Activated T-cell treated with anti-CD3 and anti-CD28 coated beads, Interleukin-2, amount 50 U/mL, for 4 hours (primary cell): ENCODE measurements at regions not wholly inside any gene's neighbourhood (a gene's known extent, or its start where the extent isn't known, plus 50 kb on each side); places are given as distances from the start of the nearest gene placed in this dataset.

ENCODE experiments used
- ATAC-seq, 2 donors: fragments of 200-7000 bp; cut with Tn5 transposase; one replicate each; pipeline ENCODE4 v1.10.0; 2021
- DNase-seq: peaks from one replicate; pipeline ENCODE4 v3.0.0-alpha.2; 2020
- H3K27me3 Mint-ChIP-seq: one replicate; pipeline ENCODE4 v1.8.0; 2021; ENCODE audit warnings: low read depth, mixed read lengths
- H3K36me3 Mint-ChIP-seq: one replicate; pipeline ENCODE4 v1.8.0; 2022; ENCODE audit warnings: mixed read lengths; ENCODE audit not compliant: insufficient read depth
- H3K4me1 Mint-ChIP-seq: one replicate; pipeline ENCODE4 v1.8.0; 2021; ENCODE audit warnings: low read depth, mixed read lengths
- H3K4me3 Mint-ChIP-seq: one replicate; pipeline ENCODE4 v1.8.0; 2021; ENCODE audit warnings: mild to moderate bottlenecking, moderate library complexity, mixed read lengths
- H3K9me3 Mint-ChIP-seq: one replicate; pipeline ENCODE4 v1.8.0; 2021; ENCODE audit warnings: mixed read lengths

DNA sequence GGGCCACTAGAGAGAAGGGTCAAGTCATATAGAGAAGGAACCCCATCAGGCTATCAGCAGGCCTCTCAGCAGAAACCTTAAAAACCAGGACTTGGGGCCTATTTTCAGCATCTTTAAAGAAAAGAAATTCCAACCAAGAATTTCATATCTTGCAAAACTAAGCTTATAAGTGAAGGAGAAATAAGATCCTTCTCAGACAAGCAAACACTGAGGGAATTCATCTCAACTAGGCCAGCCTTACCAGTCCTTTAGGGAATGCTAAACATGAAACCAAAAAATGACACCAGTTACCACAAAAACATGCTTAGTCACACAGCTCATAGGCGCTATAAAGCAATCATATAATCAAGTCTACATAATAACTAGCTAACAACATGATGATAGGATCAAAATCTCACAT is 407.1 kb downstream of the LRRC70 start:
- Mint-ChIP-seq H3K4me3 (no peak overlapping the region), H3K9me3 (peaks cover 29% of the 10 kb centered on the region), H3K27me3 (no peaks in the 10 kb centered on the region), H3K36me3 (no peaks in the 10 kb centered on the region), H3K4me1 (no peaks in the 10 kb centered on the region)
- ATAC-seq = no peak
- no peak for DNase-seq

DNA sequence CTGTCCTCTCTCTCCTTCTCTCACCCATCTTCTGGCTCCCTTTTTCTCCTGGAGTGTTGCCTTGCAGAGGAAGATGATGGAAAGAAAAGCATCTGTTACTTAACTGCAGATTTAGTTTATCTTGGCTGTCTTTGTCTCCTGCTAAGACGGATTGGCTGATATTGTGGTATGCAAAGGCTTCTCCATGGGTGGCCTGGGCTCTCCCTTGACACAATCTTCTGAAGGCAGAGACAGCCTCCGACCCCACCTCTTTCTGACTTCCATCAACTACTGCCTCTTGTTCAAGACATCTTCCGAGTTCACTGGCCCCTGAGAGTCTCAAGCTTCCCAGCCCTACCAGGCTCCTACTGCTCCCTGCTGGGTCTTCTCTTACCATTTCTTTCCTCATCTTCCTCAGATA is 403.7 kb downstream of the LRRC70 start:
- DNase-seq (no peak), ATAC-seq (no peak)
- H3K9me3 Mint-ChIP-seq = peaks cover 26% of the 10 kb centered on the region
- H3K4me3 Mint-ChIP-seq = no peak overlapping the region
- no peaks in the 10 kb centered on the region for H3K4me1 Mint-ChIP-seq
- H3K27me3 Mint-ChIP-seq = no peaks in the 10 kb centered on the region
- H3K36me3 Mint-ChIP-seq = no peaks in the 10 kb centered on the region

DNA sequence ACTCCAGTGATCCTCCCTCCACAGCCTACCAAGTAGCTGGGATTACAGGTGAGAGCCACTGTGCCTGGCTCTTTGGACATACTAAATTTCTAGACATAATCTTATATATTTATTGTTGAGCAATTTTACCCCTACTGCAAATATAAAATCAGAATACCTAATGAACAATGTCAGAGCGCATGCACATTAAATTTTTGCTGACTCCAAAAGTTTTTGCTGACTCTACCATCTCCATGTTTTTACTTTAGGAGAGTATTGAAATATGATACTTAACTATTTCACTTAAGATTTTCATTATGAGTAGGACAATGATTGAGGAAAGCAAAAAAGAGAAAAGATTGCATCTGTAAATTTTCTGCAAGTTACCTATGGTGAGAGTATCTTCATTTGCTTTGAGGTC is 402.3 kb downstream of the LRRC70 start:
- Mint-ChIP-seq H3K9me3 (peaks cover 14% of the 10 kb centered on the region), H3K4me3 (no peak overlapping the region), H3K4me1 (no peaks in the 10 kb centered on the region), H3K27me3 (no peaks in the 10 kb centered on the region), H3K36me3 (no peaks in the 10 kb centered on the region)
- ATAC-seq (no peak), DNase-seq (no peak)

DNA sequence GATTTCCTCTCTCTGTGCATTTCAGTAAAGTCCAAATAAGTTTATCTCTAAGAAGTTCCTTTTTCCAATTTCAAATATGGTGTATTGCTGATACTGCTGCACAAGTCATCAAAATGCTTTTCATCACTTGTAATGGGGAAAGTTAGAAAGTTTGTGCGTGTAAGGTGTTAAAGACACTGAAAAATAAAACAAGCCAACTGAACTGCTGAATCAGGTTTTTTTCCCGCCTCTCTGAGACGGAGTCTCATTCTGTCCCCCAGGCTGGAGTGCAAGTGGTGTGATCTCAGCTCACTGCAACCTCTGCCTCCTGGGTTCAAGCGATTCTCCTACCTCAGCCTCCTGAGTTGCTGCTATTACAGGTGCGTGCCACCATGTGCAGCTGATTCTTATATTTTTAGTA is 400.9 kb downstream of the LRRC70 start:
- DNase-seq = no peak
- H3K27me3 Mint-ChIP-seq = no peaks in the 10 kb centered on the region
- H3K4me3 Mint-ChIP-seq = no peak overlapping the region
- H3K36me3 Mint-ChIP-seq = no peaks in the 10 kb centered on the region
- peaks cover 4% of the 10 kb centered on the region for H3K9me3 Mint-ChIP-seq
- H3K4me1 Mint-ChIP-seq = no peaks in the 10 kb centered on the region
- ATAC-seq = no peak

DNA sequence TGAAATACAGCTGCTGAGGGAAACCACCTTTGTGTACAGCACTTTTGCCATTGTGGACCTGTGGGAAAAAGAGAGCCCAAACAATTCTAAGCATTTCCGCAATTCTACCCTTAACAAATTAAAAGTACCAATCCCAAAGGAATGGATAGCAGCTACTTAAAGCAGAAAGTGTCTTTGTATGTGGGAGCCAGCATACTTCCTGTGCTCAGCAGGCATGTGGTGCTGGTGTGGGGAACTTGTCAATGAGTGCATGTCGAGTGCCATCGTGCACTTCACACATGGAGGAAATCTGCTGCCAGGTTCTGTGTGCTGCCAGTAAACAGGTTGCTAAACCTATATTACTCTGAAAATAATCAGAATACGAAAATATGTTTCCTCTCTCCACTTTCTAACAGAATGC is 399.0 kb downstream of the LRRC70 start:
- DNase-seq (no peak), ATAC-seq (no peak)
- Mint-ChIP-seq H3K4me1 (no peaks in the 10 kb centered on the region), H3K9me3 (peaks cover 4% of the 10 kb centered on the region), H3K4me3 (no peak overlapping the region), H3K36me3 (no peaks in the 10 kb centered on the region), H3K27me3 (no peaks in the 10 kb centered on the region)

DNA sequence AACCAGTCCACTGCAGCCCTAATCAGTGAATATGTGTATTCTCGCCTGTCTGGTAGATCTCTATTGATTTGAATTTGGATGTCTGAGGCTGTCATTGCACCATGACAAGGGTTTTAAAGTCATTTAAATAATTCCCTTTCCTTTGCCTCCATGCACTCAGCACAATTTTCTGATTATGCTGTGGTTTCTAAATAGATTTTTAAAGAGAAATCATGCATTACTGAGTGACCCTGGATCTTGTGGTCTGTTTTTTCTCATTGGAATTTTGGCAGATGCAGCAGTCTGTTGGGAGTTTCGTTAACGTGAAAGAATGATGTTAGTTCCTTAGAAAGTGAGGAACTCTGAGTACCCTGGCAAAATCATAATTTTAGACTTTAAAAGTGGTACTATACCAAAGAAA is 396.0 kb downstream of the LRRC70 start:
- Mint-ChIP-seq H3K9me3 (no peaks in the 10 kb centered on the region), H3K4me1 (no peaks in the 10 kb centered on the region), H3K4me3 (no peak overlapping the region), H3K27me3 (no peaks in the 10 kb centered on the region), H3K36me3 (no peaks in the 10 kb centered on the region)
- ATAC-seq (no peak), DNase-seq (no peak)

DNA sequence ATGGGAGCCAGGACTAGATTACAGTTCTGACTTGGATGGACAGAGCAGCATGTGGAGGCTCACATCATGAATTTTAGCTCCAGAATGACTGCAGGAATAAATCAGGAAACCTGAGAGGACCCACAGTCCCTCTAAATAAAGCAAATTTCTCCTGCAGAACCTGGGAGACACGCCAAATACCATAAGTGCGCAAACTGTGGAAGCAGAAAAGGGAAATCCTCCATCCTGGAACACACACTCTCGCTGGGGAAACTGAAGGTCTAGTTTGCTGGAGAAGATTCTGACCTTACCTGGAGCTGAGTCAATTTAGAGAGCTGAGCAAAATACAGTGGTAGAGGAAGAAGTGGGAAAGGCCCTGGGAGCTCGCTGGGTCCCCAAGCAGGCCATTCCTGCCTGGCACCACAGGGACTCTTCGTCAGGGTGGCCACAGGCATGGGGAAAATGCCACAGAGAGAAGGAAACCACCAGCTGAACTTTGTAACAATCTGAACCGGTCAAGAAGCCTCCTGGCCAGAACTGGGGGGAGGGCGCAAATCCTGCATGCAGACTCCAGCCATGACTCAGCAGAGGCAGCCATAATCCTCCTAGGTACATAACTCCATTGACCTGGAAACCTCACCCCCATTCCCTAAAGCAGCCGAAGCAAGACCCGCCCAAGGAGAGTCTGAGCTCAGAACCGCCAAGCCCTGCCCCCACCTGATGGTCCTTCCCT is 390.9 kb downstream of the LRRC70 start:
- no peak for ATAC-seq
- Mint-ChIP-seq H3K4me3 (no peak overlapping the region), H3K27me3 (no peaks in the 10 kb centered on the region), H3K36me3 (peaks cover 2% of the 10 kb centered on the region), H3K4me1 (no peaks in the 10 kb centered on the region), H3K9me3 (peaks cover 25% of the 10 kb centered on the region)
- no peak for DNase-seq

DNA sequence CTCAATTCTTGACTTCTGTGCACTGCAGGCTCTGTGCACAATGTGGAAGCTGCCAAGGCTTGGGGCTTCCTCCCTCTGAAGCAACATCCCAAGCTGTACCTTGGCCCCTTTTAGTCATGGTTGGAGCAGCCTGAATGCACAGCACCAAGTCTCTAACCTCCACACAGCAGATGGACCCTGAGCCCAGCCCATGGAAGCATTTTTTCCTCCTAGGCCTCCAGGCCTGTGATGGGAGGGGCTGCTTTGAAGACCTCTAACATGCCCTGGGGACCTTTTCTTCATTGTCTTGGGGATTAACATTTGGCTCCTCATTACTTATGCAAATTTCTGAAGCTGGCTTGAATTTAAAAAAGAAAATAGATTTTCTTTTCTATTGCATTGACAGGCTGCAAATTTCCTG is 385.8 kb downstream of the LRRC70 start:
- peaks cover 2% of the 10 kb centered on the region for H3K36me3 Mint-ChIP-seq
- DNase-seq = no peak
- H3K27me3 Mint-ChIP-seq = no peaks in the 10 kb centered on the region
- no peak for ATAC-seq
- H3K4me3 Mint-ChIP-seq = no peak overlapping the region
- H3K4me1 Mint-ChIP-seq = no peaks in the 10 kb centered on the region
- H3K9me3 Mint-ChIP-seq = peaks cover 39% of the 10 kb centered on the region

DNA sequence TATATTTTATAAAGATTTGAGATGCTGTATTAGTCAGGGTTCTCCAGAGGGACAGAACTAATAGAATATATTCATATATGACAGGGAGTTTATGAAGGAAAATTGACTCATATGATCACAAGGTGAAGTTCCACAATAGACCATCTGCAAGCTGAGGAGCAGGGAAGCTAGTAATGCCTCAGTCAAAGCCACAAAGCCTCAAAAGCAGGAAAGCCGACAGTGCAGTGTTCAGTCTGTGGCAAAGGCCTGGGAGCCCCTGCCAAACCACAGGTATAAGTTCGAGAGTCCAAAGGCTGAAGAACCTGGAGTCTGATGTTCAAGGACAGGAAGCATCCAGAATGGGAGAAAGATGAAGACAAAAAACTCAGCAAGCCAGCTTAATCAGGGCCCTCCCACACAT is 382.2 kb downstream of the LRRC70 start:
- ATAC-seq = no peak

DNA sequence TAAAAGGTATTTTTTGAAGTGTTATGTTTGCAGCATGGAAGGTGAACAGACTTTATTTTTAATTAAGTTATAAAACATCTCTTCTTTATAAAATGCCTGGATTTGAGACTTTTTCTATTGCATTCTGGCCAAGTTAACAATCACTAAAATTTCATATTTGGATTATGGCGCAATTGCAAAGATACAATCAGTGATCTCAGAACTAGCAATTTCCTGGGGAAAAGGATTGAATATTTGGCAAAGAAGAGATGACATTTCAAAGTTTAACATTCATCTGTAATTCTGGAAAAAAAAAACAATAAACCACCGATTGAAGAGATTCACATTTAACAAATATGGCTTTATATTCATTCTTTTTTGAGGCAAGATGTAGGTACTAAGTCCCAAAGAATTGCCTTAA is 378.0 kb downstream of the LRRC70 start:
- H3K9me3 Mint-ChIP-seq = peaks cover 10% of the 10 kb centered on the region
- H3K4me3 Mint-ChIP-seq = no peak overlapping the region
- DNase-seq (no peak), ATAC-seq (no peak)
- no peaks in the 10 kb centered on the region for H3K27me3 Mint-ChIP-seq
- H3K36me3 Mint-ChIP-seq = no peaks in the 10 kb centered on the region
- H3K4me1 Mint-ChIP-seq = no peaks in the 10 kb centered on the region

More for the DNA sequence above, 382.2 kb downstream of the LRRC70 start:
- Mint-ChIP-seq H3K27me3 (no peaks in the 10 kb centered on the region), H3K4me3 (no peak overlapping the region), H3K36me3 (peaks cover 2% of the 10 kb centered on the region), H3K4me1 (no peaks in the 10 kb centered on the region), H3K9me3 (peaks cover 30% of the 10 kb centered on the region)
- DNase-seq = no peak

DNA sequence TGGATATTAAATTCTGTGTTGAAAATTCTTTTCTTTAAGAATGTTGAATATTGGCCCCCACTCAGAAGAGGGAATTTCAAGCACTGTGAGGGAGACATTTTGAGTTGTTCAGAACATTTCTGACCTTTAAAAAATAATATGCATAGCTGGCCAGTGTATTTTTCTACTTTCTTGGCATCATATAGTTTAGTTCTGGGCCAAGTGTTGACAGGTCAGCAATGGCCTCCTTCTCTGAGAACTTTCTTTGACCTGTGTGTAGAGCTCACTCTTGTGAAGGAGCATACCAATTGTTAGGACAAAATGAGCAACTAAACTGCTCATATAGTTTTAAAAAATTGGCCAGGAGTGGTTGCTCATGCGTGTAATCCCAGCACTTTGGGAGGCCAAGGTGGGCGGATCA is 376.0 kb downstream of the LRRC70 start:
- H3K27me3 Mint-ChIP-seq = no peaks in the 10 kb centered on the region
- ATAC-seq (no peak), DNase-seq (no peak)
- H3K9me3 Mint-ChIP-seq = peaks cover 7% of the 10 kb centered on the region
- no peaks in the 10 kb centered on the region for H3K36me3 Mint-ChIP-seq
- no peaks in the 10 kb centered on the region for H3K4me1 Mint-ChIP-seq
- H3K4me3 Mint-ChIP-seq = no peak overlapping the region

DNA sequence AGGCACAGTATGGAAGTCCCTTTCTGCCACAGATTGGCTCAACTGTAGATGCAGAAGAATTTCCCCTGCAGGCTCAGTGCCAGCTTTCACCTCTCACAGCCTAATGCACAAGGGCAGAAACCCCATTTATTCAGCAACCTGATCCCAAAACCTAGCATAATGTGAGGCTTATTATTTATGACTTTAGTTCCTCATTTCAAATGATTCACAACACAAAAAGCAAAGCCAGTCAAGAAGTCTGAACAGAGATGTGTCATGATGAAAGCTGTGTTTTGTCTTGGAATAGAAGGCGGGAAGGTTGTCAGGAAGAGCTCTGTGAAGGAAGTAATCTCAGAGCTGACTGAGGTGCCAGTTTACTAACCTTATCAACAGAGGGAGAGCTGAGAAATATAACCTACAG is 369.7 kb downstream of the LRRC70 start:
- no peak overlapping the region for H3K4me3 Mint-ChIP-seq
- DNase-seq (no peak), ATAC-seq (no peak)
- H3K36me3 Mint-ChIP-seq = no peaks in the 10 kb centered on the region
- no peaks in the 10 kb centered on the region for H3K27me3 Mint-ChIP-seq
- H3K9me3 Mint-ChIP-seq = peaks cover 3% of the 10 kb centered on the region
- no peaks in the 10 kb centered on the region for H3K4me1 Mint-ChIP-seq

DNA sequence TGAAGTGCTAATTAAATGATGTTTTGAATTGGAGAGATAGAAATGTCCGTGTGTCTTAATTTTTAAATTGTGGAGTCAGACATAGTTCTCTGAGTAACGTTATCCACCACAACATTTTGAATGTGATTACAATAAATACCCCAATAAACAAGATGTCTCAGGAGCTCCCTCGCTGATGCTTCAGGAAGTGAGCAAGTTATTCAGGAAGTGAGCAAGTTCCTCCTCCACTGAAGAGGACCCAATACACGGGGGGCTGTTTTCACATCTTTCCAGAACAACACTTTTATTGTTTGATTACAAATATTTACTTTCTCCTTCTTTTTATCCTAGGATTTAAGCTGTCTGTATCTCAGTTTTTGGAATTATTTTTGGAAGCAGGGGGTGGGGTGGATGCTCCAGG is 363.8 kb downstream of the LRRC70 start:
- no peaks in the 10 kb centered on the region for H3K9me3 Mint-ChIP-seq
- no peak for ATAC-seq
- no peak for DNase-seq
- no peaks in the 10 kb centered on the region for H3K27me3 Mint-ChIP-seq
- no peaks in the 10 kb centered on the region for H3K36me3 Mint-ChIP-seq
- no peaks in the 10 kb centered on the region for H3K4me1 Mint-ChIP-seq
- no peak overlapping the region for H3K4me3 Mint-ChIP-seq

DNA sequence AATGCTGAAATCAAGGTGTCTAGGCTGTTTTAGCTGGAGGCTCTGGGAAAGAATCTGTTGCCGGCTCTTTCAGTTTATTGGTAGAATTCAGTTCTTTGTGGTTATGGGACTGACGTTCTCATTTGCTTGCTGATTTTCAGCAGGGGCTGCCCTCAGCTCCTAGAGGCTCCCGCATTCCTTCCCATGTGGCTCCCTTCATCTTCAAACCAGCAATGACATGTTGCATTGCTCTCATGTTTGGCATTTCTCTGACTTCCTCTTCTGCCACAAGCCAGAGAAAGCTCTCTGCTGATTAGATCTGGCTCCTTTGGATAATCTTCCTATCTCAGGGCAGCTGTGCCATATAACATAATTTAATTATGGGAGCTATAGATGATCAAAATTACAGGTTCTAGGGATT is 360.3 kb downstream of the LRRC70 start:
- Mint-ChIP-seq H3K4me3 (no peak overlapping the region), H3K9me3 (no peaks in the 10 kb centered on the region), H3K36me3 (no peaks in the 10 kb centered on the region), H3K27me3 (no peaks in the 10 kb centered on the region), H3K4me1 (no peaks in the 10 kb centered on the region)
- no peak for DNase-seq
- ATAC-seq = no peak

DNA sequence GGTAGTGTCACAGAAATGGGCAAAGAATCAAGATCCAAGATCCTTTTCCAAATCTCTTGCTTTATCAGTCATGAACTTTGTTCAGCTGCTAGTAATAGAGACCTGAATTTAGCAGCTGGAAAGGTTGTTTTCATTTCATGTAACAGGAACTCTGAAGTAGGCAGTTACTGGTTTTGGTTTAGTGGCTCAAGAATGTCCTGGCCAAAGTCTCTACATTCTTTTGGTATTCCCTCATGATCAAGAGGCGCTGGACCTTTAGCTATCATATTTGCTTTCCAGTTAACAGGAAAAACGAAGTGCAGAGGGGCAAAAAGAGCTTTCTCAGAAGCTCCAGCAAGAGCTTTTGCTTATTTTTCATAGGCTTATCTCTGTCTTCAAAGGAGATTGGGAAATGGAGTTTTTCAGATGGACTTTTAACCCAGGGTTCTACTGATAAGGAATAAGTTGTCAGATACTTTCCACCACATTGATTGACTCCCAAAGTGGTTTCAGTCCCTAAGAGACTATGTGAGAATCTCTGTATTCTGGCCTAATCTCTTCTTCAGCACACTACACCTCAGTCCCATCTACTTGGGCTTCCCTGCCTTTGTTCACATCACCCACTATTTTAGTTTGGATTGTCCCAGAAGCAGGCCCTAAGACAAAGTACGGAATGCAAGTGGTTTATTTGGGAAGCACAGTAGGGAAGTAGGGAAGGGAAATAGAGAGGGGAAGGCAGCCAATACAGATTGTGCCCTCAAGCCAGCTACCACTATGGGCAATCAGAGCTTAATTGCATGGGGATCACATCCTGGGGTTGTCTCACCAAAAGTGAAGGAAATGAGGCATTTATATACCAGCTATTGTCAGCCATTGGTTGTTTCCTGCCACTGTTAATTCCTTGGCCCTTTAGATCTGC is 359.3 kb downstream of the LRRC70 start:
- Mint-ChIP-seq H3K27me3 (no peaks in the 10 kb centered on the region), H3K4me3 (no peak overlapping the region), H3K4me1 (no peaks in the 10 kb centered on the region), H3K36me3 (no peaks in the 10 kb centered on the region), H3K9me3 (no peaks in the 10 kb centered on the region)
- ATAC-seq (no peak), DNase-seq (no peak)
